ENCODE measurements at regions not wholly inside any gene's neighbourhood (a gene's known extent, or its start where the extent isn't known, plus 50 kb on each side); places are given as distances from the start of the nearest gene placed in this dataset.
"Not testable (repeated sequence)": the region's sequence is repeated elsewhere in the genome, so short reads cannot be mapped to it uniquely, and the experiment has no call there.

GRCh38 chr5:36389245-36389644 lies 87.5 kb upstream of the RANBP3L start:
- intact Hi-C loops (cut with micrococcal nuclease) = no loop called here

- intact Hi-C loops (cut with micrococcal nuclease) = no loop called here
These were observed 88.9 kb upstream of the RANBP3L start for GRCh38 chr5:36390640-36391039.

- intact Hi-C loops (cut with micrococcal nuclease) = no loop called here
These were observed 90.5 kb upstream of the RANBP3L start for GRCh38 chr5:36392186-36392585.

- intact Hi-C loops (cut with micrococcal nuclease) = no loop called here
These were observed 91.1 kb upstream of the RANBP3L start for GRCh38 chr5:36392818-36393217.

- intact Hi-C loops (cut with micrococcal nuclease) = no loop called here
These were observed 92.1 kb upstream of the RANBP3L start for GRCh38 chr5:36393656-36394428.

GRCh38 chr5:36395260-36395659 lies 93.6 kb upstream of the RANBP3L start:
- intact Hi-C loops (cut with micrococcal nuclease) = no loop called here

GRCh38 chr5:36395947-36396346 lies 94.2 kb upstream of the RANBP3L start:
- intact Hi-C loops (cut with micrococcal nuclease) = not testable (repeated sequence)

GRCh38 chr5:36396640-36397039 lies 94.9 kb upstream of the RANBP3L start:
- intact Hi-C loops (cut with micrococcal nuclease) = no loop called here

- intact Hi-C loops (cut with micrococcal nuclease) = loop anchor here (1.0 kb wide), 1 partner anchor 133 kb away; no protein-coding TSS in a partner anchor
These were observed 96.3 kb upstream of the RANBP3L start for GRCh38 chr5:36397901-36398536.

GRCh38 chr5:36402512-36402906 lies 100.8 kb upstream of the RANBP3L start:
- intact Hi-C loops (cut with micrococcal nuclease) = no loop called here

- intact Hi-C loops (cut with micrococcal nuclease) = no loop called here
These were observed 102.1 kb upstream of the RANBP3L start for GRCh38 chr5:36403632-36404311.

GRCh38 chr5:36406023-36406422 lies 104.3 kb upstream of the RANBP3L start:
- intact Hi-C loops (cut with micrococcal nuclease) = no loop called here

- intact Hi-C loops (cut with micrococcal nuclease) = no loop called here
These were observed 105.7 kb upstream of the RANBP3L start for GRCh38 chr5:36407396-36407795.

GRCh38 chr5:36409711-36410110 lies 108.0 kb upstream of the RANBP3L start:
- intact Hi-C loops (cut with micrococcal nuclease) = not testable (repeated sequence)

GRCh38 chr5:36410672-36411071 lies 109.0 kb upstream of the RANBP3L start:
- intact Hi-C loops (cut with micrococcal nuclease) = not testable (repeated sequence)

- intact Hi-C loops (cut with micrococcal nuclease) = loop anchor here (1.0 kb wide), 1 partner anchor 92 kb away; no protein-coding TSS in a partner anchor
These were observed 113.2 kb upstream of the RANBP3L start for GRCh38 chr5:36414869-36415282.

GRCh38 chr5:36416605-36417004 lies 114.9 kb upstream of the RANBP3L start:
- intact Hi-C loops (cut with micrococcal nuclease) = no loop called here

GRCh38 chr5:36417221-36417620 lies 115.5 kb upstream of the RANBP3L start:
- intact Hi-C loops (cut with micrococcal nuclease) = no loop called here

GRCh38 chr5:36417668-36418067 lies 116.0 kb upstream of the RANBP3L start:
- intact Hi-C loops (cut with micrococcal nuclease) = loop anchor here (2.0 kb wide), 1 partner anchor 273 kb away; no protein-coding TSS in a partner anchor

GRCh38 chr5:36418152-36418979 lies 116.7 kb upstream of the RANBP3L start:
- intact Hi-C loops (cut with micrococcal nuclease) = loop anchor here (2.0 kb wide), 1 partner anchor 272 kb away; no protein-coding TSS in a partner anchor

- intact Hi-C loops (cut with micrococcal nuclease) = no loop called here
These were observed 119.6 kb upstream of the RANBP3L start for GRCh38 chr5:36421256-36421655.
